Endodermal cell (in vitro differentiated cells): ENCODE measurements at regions not wholly inside any gene's neighbourhood (a gene's known extent, or its start where the extent isn't known, plus 50 kb on each side); places are given as distances from the start of the nearest gene placed in this dataset.

Experiments
- DNase-seq: peaks from one replicate; pipeline ENCODE4 v3.0.0-alpha.2; 2017
- H3K27ac ChIP-seq: 2 replicates; pipeline ENCODE4 v1.5.1; 2013; ENCODE audit warnings: mild to moderate bottlenecking, low read depth, low read length, moderate library complexity
- H3K27me3 ChIP-seq: 2 replicates; pipeline ENCODE4 v1.6.1; 2013; ENCODE audit warnings: mild to moderate bottlenecking, low read length, moderate library complexity; ENCODE audit not compliant: insufficient read depth, control insufficient read depth, poor library complexity, severe bottlenecking
- H3K36me3 ChIP-seq: 2 replicates; pipeline ENCODE4 v1.7.0; 2013; ENCODE audit warnings: mild to moderate bottlenecking, low read length, moderate library complexity; ENCODE audit not compliant: control insufficient read depth, insufficient read depth
- H3K4me1 ChIP-seq: one replicate; pipeline ENCODE4 v1.7.0; 2013; ENCODE audit warnings: low read length; ENCODE audit not compliant: control insufficient read depth, insufficient read depth
- H3K4me3 ChIP-seq: 2 replicates; pipeline ENCODE4 v1.5.1; 2013; ENCODE audit warnings: mild to moderate bottlenecking, low read length, moderate library complexity
- H3K9ac ChIP-seq: 2 replicates; pipeline ENCODE4 v1.6.1; 2013; ENCODE audit warnings: mild to moderate bottlenecking, low read length, moderate library complexity; ENCODE audit not compliant: poor library complexity, severe bottlenecking; ENCODE audit errors: extremely low read depth
- H3K9me3 ChIP-seq: 2 replicates; pipeline ENCODE4 v1.6.1; 2013; ENCODE audit warnings: mild to moderate bottlenecking, low read length, moderate library complexity; ENCODE audit not compliant: control insufficient read depth
- H3K27ac Mint-ChIP-seq: 2 replicates; pipeline ENCODE4 v1.8.0; 2020; ENCODE audit warnings: mixed read lengths
- H3K27me3 Mint-ChIP-seq: 2 replicates; pipeline ENCODE4 v1.8.0; 2021; ENCODE audit warnings: mild to moderate bottlenecking, mixed read lengths; ENCODE audit not compliant: insufficient read depth
- H3K36me3 Mint-ChIP-seq: 2 replicates; pipeline ENCODE4 v1.8.0; 2020; ENCODE audit warnings: low read depth, mixed read lengths
- H3K4me1 Mint-ChIP-seq: 2 replicates; pipeline ENCODE4 v1.8.0; 2020; ENCODE audit warnings: mixed read lengths
- H3K4me3 Mint-ChIP-seq: 2 replicates; pipeline ENCODE4 v1.8.0; 2020; ENCODE audit warnings: mild to moderate bottlenecking, moderate library complexity, mixed read lengths
- H3K9me3 Mint-ChIP-seq: 2 replicates; pipeline ENCODE4 v1.8.0; 2020; ENCODE audit warnings: mild to moderate bottlenecking, mixed read lengths
- WGBS, 2 experiments: methylation state at CpG; one replicate each; pipeline versions ENCODE4 v1.1.5 to v1.1.7; 2013; ENCODE audit warnings: missing lambda C conversion rate in 2 of 2, mixed read lengths in 1 of 2; ENCODE audit not compliant: insufficient coverage in 1 of 2, insufficient read length in 1 of 2; 5-methylcytosine and 5-hydroxymethylcytosine counted together
- TF ChIP-seq, protein P1 (sequence below): fragments of 200-600 bp; sonication (generic); conservative IDR thresholded peaks from 2 replicates; pipeline ENCODE4 v1.5.0; 2021; ENCODE audit warnings: antibody characterized with exemption, mild to moderate bottlenecking

DNA sequence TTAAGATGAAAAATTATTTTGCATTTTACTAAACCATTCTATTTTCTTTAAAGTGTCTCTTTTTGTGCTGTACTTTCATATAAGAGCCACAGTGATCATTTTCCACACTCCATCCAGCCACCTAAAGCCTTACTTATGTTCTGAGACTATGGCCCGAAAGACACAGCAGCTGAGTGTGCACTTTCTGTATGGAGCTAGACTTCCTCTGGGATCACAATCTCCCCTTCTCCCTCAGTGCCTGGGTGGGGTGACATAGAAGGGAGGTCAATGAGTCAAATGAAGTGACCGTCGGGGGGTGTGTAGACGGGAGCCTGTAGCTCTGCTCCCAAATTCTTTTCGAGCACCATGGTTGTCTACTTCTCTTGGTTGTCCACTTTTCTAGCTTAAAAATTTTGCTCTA lies 97.8 kb upstream of the ARL4C start:
- Histone ChIP-seq H3K27me3 (no peaks in the 10 kb centered on the region), H3K4me3 (no peak overlapping the region), H3K4me1 (no peaks in the 10 kb centered on the region), H3K9me3 (no peaks in the 10 kb centered on the region), H3K36me3 (no peaks in the 10 kb centered on the region), H3K27ac (no peak overlapping the region), H3K9ac (no peak overlapping the region)
- WGBS, 2 experiments = 93 to 100% methylated on average over 2 to 5 of the region's 5 CpGs
- TF ChIP-seq, protein P1, sequence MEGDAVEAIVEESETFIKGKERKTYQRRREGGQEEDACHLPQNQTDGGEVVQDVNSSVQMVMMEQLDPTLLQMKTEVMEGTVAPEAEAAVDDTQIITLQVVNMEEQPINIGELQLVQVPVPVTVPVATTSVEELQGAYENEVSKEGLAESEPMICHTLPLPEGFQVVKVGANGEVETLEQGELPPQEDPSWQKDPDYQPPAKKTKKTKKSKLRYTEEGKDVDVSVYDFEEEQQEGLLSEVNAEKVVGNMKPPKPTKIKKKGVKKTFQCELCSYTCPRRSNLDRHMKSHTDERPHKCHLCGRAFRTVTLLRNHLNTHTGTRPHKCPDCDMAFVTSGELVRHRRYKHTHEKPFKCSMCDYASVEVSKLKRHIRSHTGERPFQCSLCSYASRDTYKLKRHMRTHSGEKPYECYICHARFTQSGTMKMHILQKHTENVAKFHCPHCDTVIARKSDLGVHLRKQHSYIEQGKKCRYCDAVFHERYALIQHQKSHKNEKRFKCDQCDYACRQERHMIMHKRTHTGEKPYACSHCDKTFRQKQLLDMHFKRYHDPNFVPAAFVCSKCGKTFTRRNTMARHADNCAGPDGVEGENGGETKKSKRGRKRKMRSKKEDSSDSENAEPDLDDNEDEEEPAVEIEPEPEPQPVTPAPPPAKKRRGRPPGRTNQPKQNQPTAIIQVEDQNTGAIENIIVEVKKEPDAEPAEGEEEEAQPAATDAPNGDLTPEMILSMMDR = no peak
- Mint-ChIP-seq H3K4me3 (no peak overlapping the region), H3K36me3 (no peaks in the 10 kb centered on the region), H3K9me3 (no peaks in the 10 kb centered on the region), H3K27ac (no peak overlapping the region), H3K4me1 (peaks cover 8% of the 10 kb centered on the region), H3K27me3 (no peaks in the 10 kb centered on the region)
- DNase-seq = no peak

DNA sequence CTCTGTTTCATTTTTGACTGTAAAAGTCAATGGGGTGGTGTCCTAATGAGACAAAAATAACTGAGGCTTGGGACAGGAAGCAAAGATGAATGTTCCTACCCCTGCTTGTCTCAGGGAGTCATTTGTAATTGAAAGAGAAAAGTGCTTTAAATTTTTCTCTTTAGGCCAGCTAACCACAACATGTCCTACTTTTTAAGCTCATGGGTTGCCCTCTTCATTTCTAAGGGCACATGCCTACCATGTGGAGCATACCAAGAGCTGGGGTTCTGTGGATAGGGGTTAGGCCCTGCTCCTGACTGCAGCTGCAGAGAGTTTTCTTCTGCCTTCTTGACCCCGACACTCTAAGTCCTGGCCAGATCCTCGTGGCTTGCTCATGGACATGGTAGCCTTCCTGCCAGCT lies 96.8 kb upstream of the ARL4C start:
- Mint-ChIP-seq H3K9me3 (no peaks in the 10 kb centered on the region), H3K36me3 (no peaks in the 10 kb centered on the region), H3K4me1 (peaks cover 8% of the 10 kb centered on the region), H3K27me3 (no peaks in the 10 kb centered on the region), H3K4me3 (no peak overlapping the region), H3K27ac (no peak overlapping the region)
- no peak overlapping the region for H3K27ac ChIP-seq
- DNase-seq = no peak
- H3K36me3 ChIP-seq = no peaks in the 10 kb centered on the region
- H3K9me3 ChIP-seq = no peaks in the 10 kb centered on the region
- H3K9ac ChIP-seq = no peak overlapping the region
- H3K4me1 ChIP-seq = no peaks in the 10 kb centered on the region
- no peak overlapping the region for H3K4me3 ChIP-seq
- TF ChIP-seq, protein P1 = no peak
- WGBS, 2 experiments = 79 to 97% methylated on average over 2 of the region's 2 CpGs
- no peaks in the 10 kb centered on the region for H3K27me3 ChIP-seq

DNA sequence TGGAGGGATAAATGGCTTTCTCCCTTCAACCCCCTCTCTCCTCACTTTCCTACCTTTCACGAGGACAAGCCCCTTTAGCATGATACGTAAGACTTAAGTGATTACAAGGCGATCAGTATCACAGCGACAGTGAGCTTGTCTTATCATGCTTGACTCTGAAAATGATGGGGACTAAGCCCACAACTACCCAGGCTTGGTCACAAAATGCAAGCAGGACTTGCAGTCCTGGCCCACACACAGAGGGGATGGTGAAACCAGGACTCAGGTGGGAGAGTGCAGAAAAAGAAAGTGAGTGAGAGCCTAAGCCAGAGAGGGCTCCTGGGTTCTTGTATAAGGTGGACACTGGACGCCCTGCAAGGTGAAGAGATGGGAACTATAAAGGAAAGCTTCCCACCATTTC lies 95.7 kb upstream of the ARL4C start:
- DNase-seq = no peak
- H3K4me3 ChIP-seq = no peak overlapping the region
- H3K4me1 ChIP-seq = no peaks in the 10 kb centered on the region
- H3K27ac Mint-ChIP-seq = no peak overlapping the region
- H3K27me3 Mint-ChIP-seq = no peaks in the 10 kb centered on the region
- no peaks in the 10 kb centered on the region for H3K9me3 ChIP-seq
- no peaks in the 10 kb centered on the region for H3K36me3 Mint-ChIP-seq
- H3K4me1 Mint-ChIP-seq = peaks cover 8% of the 10 kb centered on the region
- H3K27me3 ChIP-seq = no peaks in the 10 kb centered on the region
- no peak overlapping the region for H3K27ac ChIP-seq
- no peaks in the 10 kb centered on the region for H3K36me3 ChIP-seq
- no peaks in the 10 kb centered on the region for H3K9me3 Mint-ChIP-seq
- H3K9ac ChIP-seq = no peak overlapping the region
- WGBS, 2 experiments = 97 to 99% methylated on average over 4 to 5 of the region's 5 CpGs
- TF ChIP-seq, protein P1 = no peak
- no peak overlapping the region for H3K4me3 Mint-ChIP-seq
